ENCODE measurements at regions not wholly inside any gene's neighbourhood (a gene's known extent, or its start where the extent isn't known, plus 50 kb on each side); places are given as distances from the start of the nearest gene placed in this dataset.
"Not testable (repeated sequence)": the region's sequence is repeated elsewhere in the genome, so short reads cannot be mapped to it uniquely, and the experiment has no call there.

DNA sequence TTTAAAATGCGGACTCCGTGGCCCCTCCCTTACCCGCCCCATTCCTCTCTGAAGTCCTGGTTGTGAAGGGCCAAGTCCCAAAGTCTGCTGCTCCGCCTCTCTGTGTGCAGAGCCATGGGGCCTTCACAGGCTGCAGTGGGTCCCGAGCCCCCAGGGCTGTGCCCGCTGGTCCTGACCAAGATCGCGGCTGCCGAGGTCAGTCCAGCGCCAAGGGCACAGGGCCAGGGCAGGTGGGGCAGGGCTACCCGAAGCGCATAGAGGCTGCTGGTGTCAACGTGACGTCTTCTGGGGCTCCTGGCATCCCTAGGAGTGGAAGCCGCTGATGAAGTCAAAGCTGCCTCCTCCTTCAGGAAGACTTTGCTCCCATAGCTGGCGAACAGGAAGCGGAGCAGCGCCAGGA lies 858.8 kb downstream of the TUBA3C start:
- not testable (repeated sequence) for DNase-seq (ENCODE audit: low read depth in 4 of 4, low spot score in 3 of 4)

DNA sequence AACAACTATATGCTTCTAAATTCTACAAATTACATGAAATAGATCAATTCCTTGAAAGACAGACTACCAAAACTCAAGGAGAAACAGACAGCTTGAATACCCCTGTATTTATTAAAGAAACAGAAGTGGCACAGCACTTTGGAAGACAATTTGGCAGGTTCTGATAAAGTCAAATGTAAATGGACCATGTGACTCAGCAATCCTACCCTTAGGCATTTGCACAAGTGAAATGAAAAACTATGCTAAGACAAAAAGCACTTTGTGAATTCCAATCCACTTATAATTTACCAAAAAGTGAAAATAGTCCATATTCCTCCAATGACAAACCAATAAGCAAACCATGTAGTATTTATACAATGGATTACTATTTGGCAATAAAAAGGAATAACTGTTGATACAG lies 862.0 kb downstream of the TUBA3C start:
- not testable (repeated sequence) for DNase-seq (ENCODE audit: low read depth in 4 of 4, low spot score in 3 of 4)

- DNase-seq (ENCODE audit: low read depth in 4 of 4, low spot score in 3 of 4), result not testable (repeated sequence)
Observed at GRCh38 chr13:18303240-18303813, 878.3 kb downstream of the TUBA3C start.

DNA sequence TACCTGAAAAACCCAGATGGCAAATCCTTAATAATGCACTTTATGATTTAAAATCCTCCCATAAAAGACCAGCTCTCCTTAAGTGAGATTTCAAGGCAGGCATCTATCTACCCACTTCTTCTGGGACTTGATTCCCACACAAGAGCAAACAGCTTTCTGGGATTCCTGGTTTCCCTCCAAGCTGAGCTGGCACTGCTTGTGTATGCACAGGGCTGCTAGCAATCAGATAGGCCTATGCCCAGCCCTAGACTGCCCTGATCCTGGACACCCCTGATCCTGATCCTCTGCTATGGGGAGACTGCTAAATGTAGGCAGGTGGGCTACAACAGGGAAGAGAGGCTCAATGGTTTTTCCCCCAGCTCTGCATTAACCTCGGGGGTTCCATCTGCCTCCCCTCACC lies 880.7 kb downstream of the TUBA3C start:
- not testable (repeated sequence) for DNase-seq (ENCODE audit: low read depth in 4 of 4, low spot score in 3 of 4)

DNA sequence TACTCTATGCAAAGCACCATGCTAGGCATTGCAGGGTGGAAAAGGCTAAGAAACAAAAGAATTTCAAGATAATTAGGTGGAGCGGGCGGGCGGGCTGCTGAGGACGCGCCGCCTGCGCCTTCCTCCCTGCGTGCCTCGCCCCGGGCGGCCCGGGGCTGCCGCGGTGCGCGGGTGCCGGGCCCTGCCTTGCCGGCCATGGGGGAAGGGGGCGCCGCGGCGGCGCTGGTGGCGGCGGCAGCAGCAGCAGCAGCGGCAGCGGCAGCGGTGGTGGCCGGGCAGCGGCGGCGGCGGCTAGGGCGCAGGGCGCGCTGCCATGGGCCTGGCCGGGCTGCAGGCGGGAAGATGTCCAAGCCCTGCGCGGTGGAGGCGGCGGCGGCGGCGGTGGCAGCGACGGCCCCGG lies 884.3 kb downstream of the TUBA3C start:
- DNase-seq (ENCODE audit: low read depth in 4 of 4, low spot score in 3 of 4), result not testable (repeated sequence)

DNA sequence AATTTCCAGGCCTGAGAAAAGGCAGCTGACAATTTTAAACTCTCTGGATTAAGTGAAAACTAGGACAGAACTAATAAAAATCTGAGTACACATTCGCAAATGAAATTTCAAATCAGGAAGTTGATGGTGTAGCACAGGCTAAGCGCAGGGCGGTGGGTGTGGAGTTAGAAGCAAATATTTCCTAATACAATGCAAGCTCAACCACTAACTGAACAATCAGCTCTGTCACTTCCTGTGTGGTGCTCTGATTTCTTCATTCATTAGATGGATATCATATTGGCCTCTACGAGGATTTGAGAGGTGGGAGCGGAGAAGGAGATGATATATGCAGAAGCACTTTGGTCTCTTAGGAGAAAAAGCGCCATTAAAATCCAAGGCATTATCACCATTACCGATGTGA lies 885.0 kb downstream of the TUBA3C start:
- not testable (repeated sequence) for DNase-seq (ENCODE audit: low read depth in 4 of 4, low spot score in 3 of 4)

DNA sequence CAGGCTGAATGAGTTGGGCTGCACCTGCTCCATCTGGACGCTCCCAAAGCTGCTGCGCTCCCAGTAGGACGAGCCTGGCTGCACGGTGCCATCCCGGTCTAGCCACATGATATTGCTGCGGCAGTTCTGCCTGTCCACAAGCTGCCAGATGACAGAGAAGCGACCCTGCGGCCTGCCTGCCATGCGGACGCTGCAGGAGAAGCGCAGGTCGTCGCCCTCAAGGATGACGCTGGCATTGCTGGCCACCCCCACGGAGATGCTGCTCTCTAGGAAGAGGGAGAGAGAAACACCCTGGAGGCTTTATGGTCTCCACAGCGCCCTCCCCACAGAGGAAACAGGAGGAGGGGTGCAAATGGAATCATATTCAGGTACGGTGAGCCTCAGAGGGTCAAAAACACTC lies 887.3 kb downstream of the TUBA3C start:
- DNase-seq (ENCODE audit: low read depth in 4 of 4, low spot score in 3 of 4), result not testable (repeated sequence)

DNA sequence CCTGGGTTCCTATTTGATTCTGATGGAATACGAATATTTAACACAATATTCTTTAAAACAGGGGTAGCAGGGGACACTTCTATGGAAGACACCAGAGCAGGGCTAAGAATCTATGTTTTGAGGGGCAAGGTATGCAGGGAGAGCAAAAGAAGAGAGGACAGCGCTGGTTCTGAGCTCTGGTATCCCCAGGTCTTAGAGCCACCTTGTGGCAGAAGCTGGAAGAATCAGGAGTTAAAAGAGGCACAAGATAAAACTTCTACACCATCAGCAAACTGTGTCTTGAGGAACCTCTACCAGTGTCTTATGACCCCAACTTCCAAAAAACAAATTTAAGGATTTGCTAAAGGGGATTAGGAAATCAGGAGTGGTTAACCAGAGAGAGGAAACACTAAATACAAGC lies 894.8 kb downstream of the TUBA3C start:
- not testable (repeated sequence) for DNase-seq (ENCODE audit: low read depth in 4 of 4, low spot score in 3 of 4)

- DNase-seq (ENCODE audit: low read depth in 4 of 4, low spot score in 3 of 4), result not testable (repeated sequence)
Observed at GRCh38 chr13:18285663-18286062, 896.0 kb downstream of the TUBA3C start.

GRCh38 chr13:18284040-18284439 lies 897.6 kb downstream of the TUBA3C start:
- DNase-seq (ENCODE audit: low read depth in 4 of 4, low spot score in 3 of 4), result not testable (repeated sequence)

- not testable (repeated sequence) for DNase-seq (ENCODE audit: low read depth in 4 of 4, low spot score in 3 of 4)
Observed at GRCh38 chr13:18281829-18282597, 899.6 kb downstream of the TUBA3C start.

- DNase-seq (ENCODE audit: low read depth in 4 of 4, low spot score in 3 of 4), result not testable (repeated sequence)
Observed at GRCh38 chr13:18280904-18281828, 900.5 kb downstream of the TUBA3C start.

DNA sequence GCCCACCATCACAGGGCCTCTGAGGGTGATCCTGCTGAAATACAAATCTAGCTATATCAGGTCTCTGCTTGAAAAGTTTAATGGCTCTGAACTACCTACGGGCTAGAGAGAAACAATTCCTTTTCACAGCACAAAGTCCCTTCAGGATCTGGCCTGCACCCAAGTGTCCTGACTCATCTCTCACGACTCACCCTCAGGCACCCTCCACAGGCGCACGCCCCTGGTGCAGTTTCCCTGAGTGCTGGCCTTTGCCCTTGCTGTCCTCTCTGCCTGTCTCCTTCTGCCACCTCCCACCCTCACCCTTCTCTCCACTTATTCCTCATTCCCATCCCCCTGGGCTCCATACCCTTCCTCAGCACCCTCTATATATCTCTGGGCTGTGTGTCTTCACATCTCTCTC lies 901.7 kb downstream of the TUBA3C start:
- DNase-seq (ENCODE audit: low read depth in 4 of 4, low spot score in 3 of 4), result not testable (repeated sequence)

GRCh38 chr13:18277372-18277771 lies 904.3 kb downstream of the TUBA3C start:
- DNase-seq (ENCODE audit: low read depth in 4 of 4, low spot score in 3 of 4), result not testable (repeated sequence)

GRCh38 chr13:18276280-18276679 lies 905.3 kb downstream of the TUBA3C start:
- not testable (repeated sequence) for DNase-seq (ENCODE audit: low read depth in 4 of 4, low spot score in 3 of 4)

- DNase-seq (ENCODE audit: low read depth in 4 of 4, low spot score in 3 of 4), result not testable (repeated sequence)
Observed at GRCh38 chr13:18273785-18274514, 907.7 kb downstream of the TUBA3C start.

DNA sequence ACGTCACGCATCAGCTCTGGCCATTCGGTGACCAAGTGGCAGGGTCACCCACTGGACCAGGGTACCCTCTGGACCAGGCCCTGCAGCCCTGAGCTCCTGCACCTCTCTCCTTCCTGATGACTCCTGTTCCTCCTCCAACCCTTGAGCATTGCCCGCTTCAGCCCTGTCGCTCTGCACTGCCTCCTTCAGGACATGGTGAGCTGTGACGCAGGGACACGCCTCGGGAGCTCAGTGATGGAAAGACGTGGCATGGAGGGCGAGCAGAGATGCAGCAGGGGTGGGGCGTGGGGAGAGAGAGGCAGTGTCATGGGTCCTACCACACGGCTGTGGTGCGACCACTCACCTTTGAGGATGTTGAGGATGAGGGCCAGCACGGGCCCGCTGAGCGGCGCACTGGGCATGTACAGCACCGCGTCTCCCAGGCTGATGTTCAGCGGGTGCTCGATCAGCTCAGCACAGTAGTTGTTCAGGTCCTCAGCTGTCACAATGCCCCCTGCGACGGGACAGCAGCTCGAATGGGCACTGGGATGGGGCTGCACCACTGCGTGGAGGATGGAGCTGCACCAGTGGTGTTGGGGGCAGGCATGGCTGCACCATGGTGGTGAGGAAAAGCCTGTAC lies 922.7 kb downstream of the TUBA3C start:
- DNase-seq (ENCODE audit: low read depth in 4 of 4, low spot score in 3 of 4), result not testable (repeated sequence)

DNA sequence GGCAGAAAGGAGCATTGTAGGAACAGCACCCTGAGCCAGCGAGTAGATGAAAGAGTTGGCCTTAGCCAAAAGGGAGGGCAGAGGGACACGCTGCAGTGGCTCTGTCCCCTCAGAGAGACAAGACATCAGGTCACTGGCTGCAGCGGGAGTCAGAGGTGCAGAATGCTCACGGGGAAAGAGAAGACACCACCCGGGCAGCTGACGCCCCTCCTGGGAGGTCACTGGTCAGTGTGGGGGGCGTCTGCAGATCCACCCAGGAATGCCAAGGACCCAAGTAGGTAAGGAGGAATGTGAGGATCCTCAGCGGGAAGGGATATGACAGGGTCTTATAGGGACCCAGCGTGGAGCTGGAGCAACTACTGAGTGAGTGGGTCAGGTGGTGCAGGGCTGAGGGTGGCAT lies 923.9 kb downstream of the TUBA3C start:
- not testable (repeated sequence) for DNase-seq (ENCODE audit: low read depth in 4 of 4, low spot score in 3 of 4)

DNA sequence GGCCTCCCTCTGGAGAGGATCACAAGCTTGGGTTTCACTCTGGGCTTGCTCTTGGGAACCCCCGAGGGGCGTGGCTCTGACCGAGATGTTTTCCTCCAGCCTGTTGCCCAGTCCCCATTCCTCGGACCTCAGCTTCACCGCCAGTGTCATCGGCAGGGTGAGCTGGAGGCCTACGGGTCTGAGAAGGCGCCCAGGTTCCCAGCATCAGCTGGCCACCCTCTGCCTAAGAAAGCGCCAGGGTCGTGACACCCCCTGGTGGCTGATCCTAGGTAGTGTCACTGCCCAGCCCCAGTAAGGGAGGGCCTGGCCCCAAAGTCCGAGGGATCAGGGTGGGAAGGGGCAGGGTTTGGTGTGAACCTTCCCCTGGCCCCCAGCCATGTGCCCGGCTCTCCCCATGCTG lies 928.8 kb downstream of the TUBA3C start:
- not testable (repeated sequence) for DNase-seq (ENCODE audit: low read depth in 4 of 4, low spot score in 3 of 4)

Measured in right renal pelvis (tissue), 4 donors.